Astrocyte of the cerebellum (primary cell): ENCODE measurements at regions not wholly inside any gene's neighbourhood (a gene's known extent, or its start where the extent isn't known, plus 50 kb on each side); places are given as distances from the start of the nearest gene placed in this dataset.

Experiments used
- DNase-seq: peaks from one replicate; pipeline ENCODE4 v3.0.0-alpha.2; 2011; ENCODE audit warnings: low read depth
- H3K4me3 ChIP-seq: 2 replicates; pipeline ENCODE4 v1.5.1; 2011; ENCODE audit warnings: mild to moderate bottlenecking, low read depth, low read length, moderate library complexity
- in situ Hi-C: cut with HindIII; loops from 2 replicates; pipeline ENCODE4 v1.10.0; 2017; ENCODE audit warnings: low sequenced_read_pairs
- TF ChIP-seq, protein P1 (sequence below): IDR thresholded peaks from 2 replicates; pipeline ENCODE4 v1.5.1; 2012; ENCODE audit warnings: low read length, low read depth, moderate library complexity, mild to moderate bottlenecking; ENCODE audit errors: missing control alignments

DNA sequence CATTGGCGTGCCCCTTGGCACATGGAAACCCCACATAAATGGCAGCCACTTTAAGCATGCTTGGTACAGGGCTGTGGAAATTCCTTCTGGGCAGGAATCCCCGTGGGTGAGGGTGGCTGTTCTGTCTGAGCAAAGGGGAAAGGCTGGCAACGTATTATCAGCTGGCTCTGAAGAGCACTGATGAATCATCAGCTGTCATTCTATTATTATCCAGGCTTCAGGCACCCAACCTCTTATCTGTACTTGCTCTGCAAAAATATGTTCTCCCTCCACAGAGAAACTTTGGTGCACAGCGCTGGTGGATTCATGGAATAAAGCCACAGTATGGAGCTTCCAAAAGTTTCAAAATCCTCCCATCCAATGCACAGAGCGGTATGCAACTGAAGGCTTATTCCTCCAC, 167.1 kb downstream of the TBX5 start:
- in situ Hi-C loops: no loop called here
- TF ChIP-seq, protein P1, sequence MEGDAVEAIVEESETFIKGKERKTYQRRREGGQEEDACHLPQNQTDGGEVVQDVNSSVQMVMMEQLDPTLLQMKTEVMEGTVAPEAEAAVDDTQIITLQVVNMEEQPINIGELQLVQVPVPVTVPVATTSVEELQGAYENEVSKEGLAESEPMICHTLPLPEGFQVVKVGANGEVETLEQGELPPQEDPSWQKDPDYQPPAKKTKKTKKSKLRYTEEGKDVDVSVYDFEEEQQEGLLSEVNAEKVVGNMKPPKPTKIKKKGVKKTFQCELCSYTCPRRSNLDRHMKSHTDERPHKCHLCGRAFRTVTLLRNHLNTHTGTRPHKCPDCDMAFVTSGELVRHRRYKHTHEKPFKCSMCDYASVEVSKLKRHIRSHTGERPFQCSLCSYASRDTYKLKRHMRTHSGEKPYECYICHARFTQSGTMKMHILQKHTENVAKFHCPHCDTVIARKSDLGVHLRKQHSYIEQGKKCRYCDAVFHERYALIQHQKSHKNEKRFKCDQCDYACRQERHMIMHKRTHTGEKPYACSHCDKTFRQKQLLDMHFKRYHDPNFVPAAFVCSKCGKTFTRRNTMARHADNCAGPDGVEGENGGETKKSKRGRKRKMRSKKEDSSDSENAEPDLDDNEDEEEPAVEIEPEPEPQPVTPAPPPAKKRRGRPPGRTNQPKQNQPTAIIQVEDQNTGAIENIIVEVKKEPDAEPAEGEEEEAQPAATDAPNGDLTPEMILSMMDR: no peak
- H3K4me3 ChIP-seq: no peak overlapping the region
- DNase-seq: no peak

- no peak for DNase-seq
- in situ Hi-C loops: no loop called here
- H3K4me3 ChIP-seq: no peak overlapping the region
- TF ChIP-seq, protein P1: no peak
Observed at GRCh38 chr12:114237230-114237629, 168.7 kb downstream of the TBX5 start.

GRCh38 chr12:114232187-114232586, 173.8 kb downstream of the TBX5 start:
- in situ Hi-C loops: no loop called here

GRCh38 chr12:114229150-114229549, 176.8 kb downstream of the TBX5 start:
- DNase-seq: no peak
- in situ Hi-C loops: no loop called here
- TF ChIP-seq, protein P1: no peak
- no peak overlapping the region for H3K4me3 ChIP-seq

More at GRCh38 chr12:114232187-114232586, 173.8 kb downstream of the TBX5 start:
- TF ChIP-seq, protein P1: no peak
- DNase-seq: no peak
- H3K4me3 ChIP-seq: no peak overlapping the region

GRCh38 chr12:114226241-114226928, 179.6 kb downstream of the TBX5 start:
- in situ Hi-C loops: no loop called here
- no peak for DNase-seq
- H3K4me3 ChIP-seq: no peak overlapping the region
- TF ChIP-seq, protein P1: no peak

DNA sequence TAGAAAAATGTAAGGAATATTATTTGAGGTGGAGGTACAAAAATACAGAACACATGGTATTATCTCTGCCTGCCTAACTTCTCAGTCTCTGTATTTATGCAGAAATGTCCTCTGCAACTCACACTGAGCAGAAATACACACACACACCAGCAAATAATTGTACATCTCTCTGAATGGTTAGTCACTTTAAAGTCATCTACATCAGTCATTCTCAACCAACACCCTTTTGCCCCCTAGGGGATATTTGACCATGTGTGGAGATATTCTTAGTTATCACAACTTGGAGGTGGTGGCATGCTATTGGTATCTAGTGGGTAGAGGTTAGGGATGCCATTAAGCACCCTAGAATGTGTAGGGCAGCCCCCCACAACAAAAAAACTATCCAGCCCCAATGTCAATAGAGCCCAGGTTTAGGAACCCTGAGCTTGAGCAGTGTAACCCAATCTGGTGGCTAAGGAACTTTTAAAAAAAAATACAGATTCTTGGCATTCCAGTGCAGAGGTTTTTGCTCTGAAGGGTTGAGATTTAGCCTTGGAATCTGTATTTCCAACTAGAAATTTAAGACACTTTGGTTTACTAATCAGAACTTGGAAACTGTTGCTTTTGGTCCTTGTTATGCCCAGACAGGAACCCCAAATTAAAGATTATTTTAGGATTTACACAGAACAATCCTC, 183.8 kb downstream of the TBX5 start:
- TF ChIP-seq, protein P1: no peak

More for the DNA sequence above, 183.8 kb downstream of the TBX5 start:
- H3K4me3 ChIP-seq: no peak overlapping the region
- in situ Hi-C loops: no loop called here
- DNase-seq: no peak
